ENCODE measurements at regions not wholly inside any gene's neighbourhood (a gene's known extent, or its start where the extent isn't known, plus 50 kb on each side); places are given as distances from the start of the nearest gene placed in this dataset.
A peak's percentile ranks its signal among the peaks of the same experiment; 100 is the strongest.

- no peak for DNase-seq
Measured at GRCh38 chr4:29521281-29521680, 1198.9 kb upstream of the PCDH7 start.

GRCh38 chr4:29536745-29537144, 1183.4 kb upstream of the PCDH7 start:
- DNase-seq, result no peak

GRCh38 chr4:29538889-29539646, 1181.1 kb upstream of the PCDH7 start:
- no peak for DNase-seq

- DNase-seq, result no peak
Measured at GRCh38 chr4:29540439-29541102, 1179.6 kb upstream of the PCDH7 start.

GRCh38 chr4:29541757-29542156, 1178.4 kb upstream of the PCDH7 start:
- no peak for DNase-seq

GRCh38 chr4:29549342-29549741, 1170.8 kb upstream of the PCDH7 start:
- no peak for DNase-seq

GRCh38 chr4:29551821-29552220, 1168.3 kb upstream of the PCDH7 start:
- no peak for DNase-seq

GRCh38 chr4:29553846-29554245, 1166.3 kb upstream of the PCDH7 start:
- DNase-seq, result no peak

GRCh38 chr4:29558789-29559188, 1161.4 kb upstream of the PCDH7 start:
- DNase-seq, result no peak

- no peak for DNase-seq
Measured at GRCh38 chr4:29559286-29559685, 1160.9 kb upstream of the PCDH7 start.

- DNase-seq, result no peak
Measured at GRCh38 chr4:29560452-29560851, 1159.7 kb upstream of the PCDH7 start.

- no peak for DNase-seq
Measured at GRCh38 chr4:29565256-29565655, 1154.9 kb upstream of the PCDH7 start.

- no peak for DNase-seq
Measured at GRCh38 chr4:29566371-29566770, 1153.8 kb upstream of the PCDH7 start.

GRCh38 chr4:29571322-29571721, 1148.8 kb upstream of the PCDH7 start:
- DNase-seq, result no peak

- no peak for DNase-seq
Measured at GRCh38 chr4:29578329-29578728, 1141.8 kb upstream of the PCDH7 start.

- DNase-seq, result no peak
Measured at GRCh38 chr4:29581457-29581856, 1138.7 kb upstream of the PCDH7 start.

GRCh38 chr4:29588617-29589016, 1131.6 kb upstream of the PCDH7 start:
- DNase-seq, result no peak

GRCh38 chr4:29596228-29596627, 1123.9 kb upstream of the PCDH7 start:
- no peak for DNase-seq

GRCh38 chr4:29619168-29619567, 1101.0 kb upstream of the PCDH7 start:
- no peak for DNase-seq

- DNase-seq, result no peak
Measured at GRCh38 chr4:29632199-29632598, 1088.0 kb upstream of the PCDH7 start.

- no peak for DNase-seq
Measured at GRCh38 chr4:29636961-29637360, 1083.2 kb upstream of the PCDH7 start.

- no peak for DNase-seq
Measured at GRCh38 chr4:29653221-29653620, 1066.9 kb upstream of the PCDH7 start.

GRCh38 chr4:29680644-29681043, 1039.5 kb upstream of the PCDH7 start:
- DNase-seq, result peak; percentile 27

GRCh38 chr4:29704059-29704458, 1016.1 kb upstream of the PCDH7 start:
- no peak for DNase-seq

GRCh38 chr4:29708473-29708872, 1011.7 kb upstream of the PCDH7 start:
- no peak for DNase-seq
